ENCODE measurements at regions not wholly inside any gene's neighbourhood (a gene's known extent, or its start where the extent isn't known, plus 50 kb on each side); places are given as distances from the start of the nearest gene placed in this dataset.

GRCh38 chr16:79833559-79833958, 233.0 kb upstream of the MAF start:
- DNase-seq, result no peak

- DNase-seq, result no peak
Measured at GRCh38 chr16:79826732-79827475, 226.4 kb upstream of the MAF start.

GRCh38 chr16:79825002-79825401, 224.5 kb upstream of the MAF start:
- DNase-seq, result no peak

- DNase-seq, result no peak
Measured at GRCh38 chr16:79823639-79824038, 223.1 kb upstream of the MAF start.

GRCh38 chr16:79821911-79822310, 221.4 kb upstream of the MAF start:
- DNase-seq, result no peak

- no peak for DNase-seq
Measured at GRCh38 chr16:79816081-79816497, 215.6 kb upstream of the MAF start.

GRCh38 chr16:79815049-79815448, 214.5 kb upstream of the MAF start:
- DNase-seq, result no peak

- no peak for DNase-seq
Measured at GRCh38 chr16:79814124-79814523, 213.6 kb upstream of the MAF start.

- DNase-seq, result no peak
Measured at GRCh38 chr16:79811541-79811940, 211.0 kb upstream of the MAF start.

- DNase-seq, result no peak
Measured at GRCh38 chr16:79810449-79811189, 210.1 kb upstream of the MAF start.

GRCh38 chr16:79809376-79809775, 208.8 kb upstream of the MAF start:
- DNase-seq, result no peak

GRCh38 chr16:79808731-79809130, 208.2 kb upstream of the MAF start:
- DNase-seq, result no peak

GRCh38 chr16:79806757-79807156, 206.2 kb upstream of the MAF start:
- no peak for DNase-seq

GRCh38 chr16:79805621-79806020, 205.1 kb upstream of the MAF start:
- no peak for DNase-seq

- no peak for DNase-seq
Measured at GRCh38 chr16:79801646-79802045, 201.1 kb upstream of the MAF start.

- no peak for DNase-seq
Measured at GRCh38 chr16:79800016-79800608, 199.6 kb upstream of the MAF start.

GRCh38 chr16:79798416-79799053, 198.0 kb upstream of the MAF start:
- DNase-seq, result no peak

- DNase-seq, result no peak
Measured at GRCh38 chr16:79797486-79797885, 196.9 kb upstream of the MAF start.

- no peak for DNase-seq
Measured at GRCh38 chr16:79795556-79795955, 195.0 kb upstream of the MAF start.

GRCh38 chr16:79794941-79795340, 194.4 kb upstream of the MAF start:
- DNase-seq, result no peak

- DNase-seq, result peak; percentile 38
Measured at GRCh38 chr16:79792664-79793351, 192.3 kb upstream of the MAF start.

GRCh38 chr16:79792076-79792475, 191.5 kb upstream of the MAF start:
- DNase-seq, result no peak

Measured in renal pelvis (tissue), 1 donor.